ENCODE measurements at regions not wholly inside any gene's neighbourhood (a gene's known extent, or its start where the extent isn't known, plus 50 kb on each side); places are given as distances from the start of the nearest gene placed in this dataset.

GRCh38 chr21:28877318-28877884 is 115.3 kb downstream of the LTN1 start:
- BruUV-seq (replicated peaks), result no TSS peak
- CTCF ChIA-PET, result no interaction called here

DNA sequence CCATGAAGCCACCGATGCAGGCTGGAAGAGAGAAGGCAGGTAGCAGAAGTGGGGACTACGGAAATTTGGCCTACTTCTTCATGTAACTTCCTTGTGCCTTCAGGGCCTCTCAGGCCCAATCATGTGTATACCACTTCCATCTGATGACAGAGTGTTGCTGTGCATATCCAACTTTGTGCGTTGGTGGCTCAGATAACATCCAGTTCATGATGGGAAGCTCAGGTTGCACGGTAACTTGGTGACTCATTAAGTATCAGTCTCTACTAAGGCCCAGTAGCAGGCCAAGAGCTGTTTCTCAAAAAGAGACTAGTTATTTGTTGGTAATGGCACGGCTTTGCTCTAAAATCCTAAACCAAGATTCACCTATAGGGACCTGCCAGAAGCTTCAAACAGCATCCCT is 117.6 kb downstream of the LTN1 start:
- no TSS peak for BruUV-seq (replicated peaks)
- TF ChIP-seq, protein P1, sequence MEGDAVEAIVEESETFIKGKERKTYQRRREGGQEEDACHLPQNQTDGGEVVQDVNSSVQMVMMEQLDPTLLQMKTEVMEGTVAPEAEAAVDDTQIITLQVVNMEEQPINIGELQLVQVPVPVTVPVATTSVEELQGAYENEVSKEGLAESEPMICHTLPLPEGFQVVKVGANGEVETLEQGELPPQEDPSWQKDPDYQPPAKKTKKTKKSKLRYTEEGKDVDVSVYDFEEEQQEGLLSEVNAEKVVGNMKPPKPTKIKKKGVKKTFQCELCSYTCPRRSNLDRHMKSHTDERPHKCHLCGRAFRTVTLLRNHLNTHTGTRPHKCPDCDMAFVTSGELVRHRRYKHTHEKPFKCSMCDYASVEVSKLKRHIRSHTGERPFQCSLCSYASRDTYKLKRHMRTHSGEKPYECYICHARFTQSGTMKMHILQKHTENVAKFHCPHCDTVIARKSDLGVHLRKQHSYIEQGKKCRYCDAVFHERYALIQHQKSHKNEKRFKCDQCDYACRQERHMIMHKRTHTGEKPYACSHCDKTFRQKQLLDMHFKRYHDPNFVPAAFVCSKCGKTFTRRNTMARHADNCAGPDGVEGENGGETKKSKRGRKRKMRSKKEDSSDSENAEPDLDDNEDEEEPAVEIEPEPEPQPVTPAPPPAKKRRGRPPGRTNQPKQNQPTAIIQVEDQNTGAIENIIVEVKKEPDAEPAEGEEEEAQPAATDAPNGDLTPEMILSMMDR (IDR thresholded peaks at IDR 0.05; ENCODE audit: unreplicated experiment), result no peak
- no peaks in the 10 kb centered on the region for H3K4me1 Mint-ChIP-seq (ENCODE audit: low read depth, unreplicated experiment)
- H3K27ac Mint-ChIP-seq (ENCODE audit: unreplicated experiment), result no peak overlapping the region
- no peak for DNase-seq
- CTCF ChIA-PET, result no interaction called here
- no peaks in the 10 kb centered on the region for H3K27me3 Mint-ChIP-seq (ENCODE audit: unreplicated experiment)
- H3K36me3 Mint-ChIP-seq (ENCODE audit: insufficient read depth, unreplicated experiment), result no peaks in the 10 kb centered on the region
- intact Hi-C loops (cut with micrococcal nuclease; ENCODE audit: unreplicated experiment), result no loop called here
- no peak overlapping the region for H3K4me3 Mint-ChIP-seq (ENCODE audit: low read depth, unreplicated experiment)
- H3K9me3 Mint-ChIP-seq (ENCODE audit: low read depth, unreplicated experiment), result no peaks in the 10 kb centered on the region

More at GRCh38 chr21:28877318-28877884, 115.3 kb downstream of the LTN1 start:
- no peak overlapping the region for H3K4me3 Mint-ChIP-seq (ENCODE audit: low read depth, unreplicated experiment)
- intact Hi-C loops (cut with micrococcal nuclease; ENCODE audit: unreplicated experiment), result no loop called here
- no peaks in the 10 kb centered on the region for H3K9me3 Mint-ChIP-seq (ENCODE audit: low read depth, unreplicated experiment)
- no peak for DNase-seq
- no peaks in the 10 kb centered on the region for H3K27me3 Mint-ChIP-seq (ENCODE audit: unreplicated experiment)
- TF ChIP-seq, protein P1 (IDR thresholded peaks at IDR 0.05; ENCODE audit: unreplicated experiment), result no peak
- no peaks in the 10 kb centered on the region for H3K4me1 Mint-ChIP-seq (ENCODE audit: low read depth, unreplicated experiment)
- no peak overlapping the region for H3K27ac Mint-ChIP-seq (ENCODE audit: unreplicated experiment)
- H3K36me3 Mint-ChIP-seq (ENCODE audit: insufficient read depth, unreplicated experiment), result no peaks in the 10 kb centered on the region

DNA sequence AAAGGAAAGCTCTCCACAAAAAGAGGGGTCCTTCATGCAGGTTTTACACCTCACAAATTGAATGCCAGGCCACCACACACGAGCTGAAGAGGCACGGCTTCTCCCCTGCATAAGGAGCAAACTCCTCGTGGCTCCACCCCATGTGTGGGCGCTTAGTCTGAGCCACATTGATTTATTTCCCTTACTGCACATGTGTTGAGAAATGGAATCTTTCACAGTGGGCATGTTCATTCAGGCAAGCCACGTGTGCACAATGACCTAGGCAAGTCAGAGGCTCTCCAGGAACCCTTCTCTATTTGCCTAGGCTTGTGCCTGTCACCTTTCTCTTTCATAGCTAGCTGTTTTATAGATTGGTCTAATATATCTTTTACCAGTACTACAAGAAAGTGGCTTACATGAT is 120.5 kb downstream of the LTN1 start:
- TF ChIP-seq, protein P1 (IDR thresholded peaks at IDR 0.05; ENCODE audit: unreplicated experiment), result no peak
- no peak for DNase-seq
- Mint-ChIP-seq H3K4me1 (ENCODE audit: low read depth, unreplicated experiment) (no peaks in the 10 kb centered on the region), H3K9me3 (ENCODE audit: low read depth, unreplicated experiment) (no peaks in the 10 kb centered on the region), H3K4me3 (ENCODE audit: low read depth, unreplicated experiment) (no peak overlapping the region), H3K27ac (ENCODE audit: unreplicated experiment) (no peak overlapping the region), H3K27me3 (ENCODE audit: unreplicated experiment) (no peaks in the 10 kb centered on the region), H3K36me3 (ENCODE audit: insufficient read depth, unreplicated experiment) (no peaks in the 10 kb centered on the region)
- intact Hi-C loops (cut with micrococcal nuclease; ENCODE audit: unreplicated experiment), result no loop called here
- CTCF ChIA-PET, result no interaction called here
- no TSS peak for BruUV-seq (replicated peaks)

DNA sequence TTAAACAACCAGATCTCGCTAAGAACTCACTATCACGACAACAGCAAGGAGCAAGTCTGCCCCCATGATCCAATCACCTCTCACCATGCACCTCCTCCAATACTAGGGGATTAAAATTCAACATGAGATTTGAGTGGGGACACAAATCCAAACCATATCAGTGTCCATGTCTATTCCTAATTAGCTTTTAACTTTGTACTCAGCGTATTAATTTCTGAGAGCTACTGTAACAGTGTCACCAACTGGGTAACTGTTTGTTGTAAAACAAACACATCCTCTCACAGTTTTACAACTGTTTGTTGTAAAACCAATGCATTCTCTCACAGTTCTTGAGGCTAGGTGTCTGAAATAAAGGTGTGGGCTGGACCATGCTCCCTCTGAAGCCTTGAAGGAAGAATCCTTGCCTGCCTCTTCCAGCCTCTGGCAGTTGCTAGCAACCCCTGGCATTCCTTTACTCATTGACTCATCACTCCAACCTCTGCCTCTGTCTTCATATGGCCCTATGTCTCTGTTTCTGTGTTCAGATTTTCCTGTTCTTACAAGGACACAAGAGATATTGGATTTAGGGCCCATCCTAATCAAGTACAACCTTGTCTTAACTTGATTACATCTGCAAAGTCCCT is 121.2 kb downstream of the LTN1 start:
- intact Hi-C loops (cut with micrococcal nuclease; ENCODE audit: unreplicated experiment), result no loop called here
- DNase-seq, result no peak
- BruUV-seq (replicated peaks), result no TSS peak
- H3K9me3 Mint-ChIP-seq (ENCODE audit: low read depth, unreplicated experiment), result no peaks in the 10 kb centered on the region
- TF ChIP-seq, protein P1 (IDR thresholded peaks at IDR 0.05; ENCODE audit: unreplicated experiment), result no peak
- no peaks in the 10 kb centered on the region for H3K4me1 Mint-ChIP-seq (ENCODE audit: low read depth, unreplicated experiment)
- no peaks in the 10 kb centered on the region for H3K27me3 Mint-ChIP-seq (ENCODE audit: unreplicated experiment)
- H3K36me3 Mint-ChIP-seq (ENCODE audit: insufficient read depth, unreplicated experiment), result no peaks in the 10 kb centered on the region
- H3K27ac Mint-ChIP-seq (ENCODE audit: unreplicated experiment), result no peak overlapping the region
- CTCF ChIA-PET, result no interaction called here
- no peak overlapping the region for H3K4me3 Mint-ChIP-seq (ENCODE audit: low read depth, unreplicated experiment)
